ENCODE measurements at regions not wholly inside any gene's neighbourhood (a gene's known extent, or its start where the extent isn't known, plus 50 kb on each side); places are given as distances from the start of the nearest gene placed in this dataset.

- intact Hi-C loops (cut with DNase I), result no loop called here
- Histone ChIP-seq H3K9me3 (ENCODE audit: control insufficient read depth in 2 of 3, insufficient read depth in 1 of 3, low read length in 3 of 3) (no peaks in the 10 kb centered on the region), H3K36me3 (ENCODE audit: control insufficient read depth in 2 of 3, insufficient read depth in 3 of 3, low read length in 3 of 3) (no peaks in the 10 kb centered on the region), H3K27ac (ENCODE audit: low read depth in 2 of 2, low read length in 2 of 2) (no peak overlapping the region), H3K27me3 (ENCODE audit: control insufficient read depth, insufficient read depth, low read length) (no peaks in the 10 kb centered on the region), H3K4me1 (ENCODE audit: control insufficient read depth in 2 of 3, insufficient read depth in 2 of 3, low read depth in 1 of 3, low read length in 3 of 3) (peaks cover 0 to 2% (median 0%) of the 10 kb centered on the region in 3 donors), H3K9ac (ENCODE audit: low read length in 3 of 3) (no peak overlapping the region), H3K4me3 (ENCODE audit: low read length in 3 of 3) (no peak overlapping the region)
- FAIRE-seq, result no peak
- no peak for DNase-seq
- TF ChIP-seq, protein P1, sequence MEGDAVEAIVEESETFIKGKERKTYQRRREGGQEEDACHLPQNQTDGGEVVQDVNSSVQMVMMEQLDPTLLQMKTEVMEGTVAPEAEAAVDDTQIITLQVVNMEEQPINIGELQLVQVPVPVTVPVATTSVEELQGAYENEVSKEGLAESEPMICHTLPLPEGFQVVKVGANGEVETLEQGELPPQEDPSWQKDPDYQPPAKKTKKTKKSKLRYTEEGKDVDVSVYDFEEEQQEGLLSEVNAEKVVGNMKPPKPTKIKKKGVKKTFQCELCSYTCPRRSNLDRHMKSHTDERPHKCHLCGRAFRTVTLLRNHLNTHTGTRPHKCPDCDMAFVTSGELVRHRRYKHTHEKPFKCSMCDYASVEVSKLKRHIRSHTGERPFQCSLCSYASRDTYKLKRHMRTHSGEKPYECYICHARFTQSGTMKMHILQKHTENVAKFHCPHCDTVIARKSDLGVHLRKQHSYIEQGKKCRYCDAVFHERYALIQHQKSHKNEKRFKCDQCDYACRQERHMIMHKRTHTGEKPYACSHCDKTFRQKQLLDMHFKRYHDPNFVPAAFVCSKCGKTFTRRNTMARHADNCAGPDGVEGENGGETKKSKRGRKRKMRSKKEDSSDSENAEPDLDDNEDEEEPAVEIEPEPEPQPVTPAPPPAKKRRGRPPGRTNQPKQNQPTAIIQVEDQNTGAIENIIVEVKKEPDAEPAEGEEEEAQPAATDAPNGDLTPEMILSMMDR (IDR thresholded peaks at IDR 0.05; ENCODE audit: borderline replicate concordance, extremely low read depth, insufficient read depth), result no peak
Measured at GRCh38 chr2:71830497-71831192, 317.0 kb downstream of the CYP26B1 start.

GRCh38 chr2:71829008-71829407, 318.7 kb downstream of the CYP26B1 start:
- Histone ChIP-seq H3K4me3 (ENCODE audit: low read length in 3 of 3) (no peak overlapping the region), H3K9me3 (ENCODE audit: control insufficient read depth in 2 of 3, insufficient read depth in 1 of 3, low read length in 3 of 3) (no peaks in the 10 kb centered on the region), H3K36me3 (ENCODE audit: control insufficient read depth in 2 of 3, insufficient read depth in 3 of 3, low read length in 3 of 3) (no peaks in the 10 kb centered on the region), H3K27ac (ENCODE audit: low read depth in 2 of 2, low read length in 2 of 2) (no peak overlapping the region), H3K9ac (ENCODE audit: low read length in 3 of 3) (no peak overlapping the region), H3K27me3 (ENCODE audit: control insufficient read depth, insufficient read depth, low read length) (no peaks in the 10 kb centered on the region), H3K4me1 (ENCODE audit: control insufficient read depth in 2 of 3, insufficient read depth in 2 of 3, low read depth in 1 of 3, low read length in 3 of 3) (peaks cover 0 to 2% (median 0%) of the 10 kb centered on the region in 3 donors)
- FAIRE-seq (no peak), DNase-seq (no peak)
- intact Hi-C loops (cut with DNase I), result no loop called here
- TF ChIP-seq, protein P1 (IDR thresholded peaks at IDR 0.05; ENCODE audit: borderline replicate concordance, extremely low read depth, insufficient read depth), result no peak

GRCh38 chr2:71827973-71828372, 319.7 kb downstream of the CYP26B1 start:
- intact Hi-C loops (cut with DNase I), result no loop called here
- Histone ChIP-seq H3K4me3 (ENCODE audit: low read length in 3 of 3) (no peak overlapping the region), H3K9me3 (ENCODE audit: control insufficient read depth in 2 of 3, insufficient read depth in 1 of 3, low read length in 3 of 3) (no peaks in the 10 kb centered on the region), H3K4me1 (ENCODE audit: control insufficient read depth in 2 of 3, insufficient read depth in 2 of 3, low read depth in 1 of 3, low read length in 3 of 3) (peaks cover 0 to 2% (median 0%) of the 10 kb centered on the region in 3 donors), H3K27me3 (ENCODE audit: control insufficient read depth, insufficient read depth, low read length) (no peaks in the 10 kb centered on the region), H3K36me3 (ENCODE audit: control insufficient read depth in 2 of 3, insufficient read depth in 3 of 3, low read length in 3 of 3) (no peaks in the 10 kb centered on the region), H3K27ac (ENCODE audit: low read depth in 2 of 2, low read length in 2 of 2) (no peak overlapping the region), H3K9ac (ENCODE audit: low read length in 3 of 3) (no peak overlapping the region)
- TF ChIP-seq, protein P1 (IDR thresholded peaks at IDR 0.05; ENCODE audit: borderline replicate concordance, extremely low read depth, insufficient read depth), result no peak
- no peak for DNase-seq
- no peak for FAIRE-seq

DNA sequence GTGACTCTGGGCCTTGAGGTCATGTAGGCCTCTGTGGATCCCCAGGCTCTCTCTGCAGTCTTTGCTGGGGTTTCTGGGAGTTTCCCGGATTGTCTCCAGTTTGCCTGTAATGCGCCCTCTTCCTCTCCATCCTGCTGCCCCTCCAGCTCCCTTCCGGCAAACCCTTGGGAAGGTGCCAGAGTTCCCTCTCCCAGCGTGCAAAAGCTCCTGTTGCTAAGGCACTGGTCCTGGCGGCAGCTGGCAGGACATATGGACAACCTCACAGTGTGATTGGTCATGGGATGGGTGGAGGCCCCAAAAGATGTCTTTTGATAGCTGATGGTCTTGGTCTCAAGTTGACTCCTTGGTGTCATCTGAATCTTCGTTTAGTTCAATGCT, 320.1 kb downstream of the CYP26B1 start:
- Histone ChIP-seq H3K27me3 (ENCODE audit: control insufficient read depth, insufficient read depth, low read length) (no peaks in the 10 kb centered on the region), H3K27ac (ENCODE audit: low read depth in 2 of 2, low read length in 2 of 2) (no peak overlapping the region), H3K9ac (ENCODE audit: low read length in 3 of 3) (no peak overlapping the region), H3K36me3 (ENCODE audit: control insufficient read depth in 2 of 3, insufficient read depth in 3 of 3, low read length in 3 of 3) (no peaks in the 10 kb centered on the region), H3K9me3 (ENCODE audit: control insufficient read depth in 2 of 3, insufficient read depth in 1 of 3, low read length in 3 of 3) (no peaks in the 10 kb centered on the region), H3K4me3 (ENCODE audit: low read length in 3 of 3) (no peak overlapping the region), H3K4me1 (ENCODE audit: control insufficient read depth in 2 of 3, insufficient read depth in 2 of 3, low read depth in 1 of 3, low read length in 3 of 3) (peaks cover 0 to 2% (median 0%) of the 10 kb centered on the region in 3 donors)
- intact Hi-C loops (cut with DNase I), result no loop called here
- TF ChIP-seq, protein P1 (IDR thresholded peaks at IDR 0.05; ENCODE audit: borderline replicate concordance, extremely low read depth, insufficient read depth), result no peak
- FAIRE-seq, result no peak
- DNase-seq, result no peak
